H1 (cell line): ENCODE measurements at regions not wholly inside any gene's neighbourhood (a gene's known extent, or its start where the extent isn't known, plus 50 kb on each side); places are given as distances from the start of the nearest gene placed in this dataset.

Experiments
- CTCF ChIA-PET: fragments of 300-600 bp; sonication (Branson Sonifier 250); formaldehyde crosslinking; loops from one replicate; lab custom pipeline; 2021; ENCODE audit not compliant: partially characterized antibody; lab: Charles Lee
- POLR2A ChIA-PET: fragments of 300-600 bp; sonication (Branson Sonifier 250); formaldehyde crosslinking; loops from one replicate; lab custom pipeline; 2021; ENCODE audit warnings: inconsistent platforms; ENCODE audit not compliant: partially characterized antibody; lab: Charles Lee
- DNase-seq, 2 experiments: peaks; one replicate each; pipeline versions ENCODE4 v3.0.0 to v3.0.0-alpha.2; 2010 to 2022; ENCODE audit warnings: low spot score in 2 of 2, low read depth in 1 of 2, mixed read lengths in 1 of 2
- FAIRE-seq: peaks from 2 replicates; lab custom pipeline; 2011; peaks lifted over from hg19 to GRCh38; lab: Jason Lieb, UNC
- H2AFZ ChIP-seq: 2 replicates; pipeline ENCODE4 v1.8.1; 2012; ENCODE audit warnings: low read length, inconsistent platforms
- H2AK5ac ChIP-seq: 2 replicates; pipeline ENCODE4 v1.6.1; 2013; ENCODE audit warnings: low read depth, low read length
- H2BK120ac ChIP-seq: replicated peaks from 2 replicates; pipeline ENCODE3; 2013; ENCODE audit warnings: low read depth, low read length, inconsistent platforms
- H2BK12ac ChIP-seq: 2 replicates; pipeline ENCODE4 v1.6.1; 2013; ENCODE audit warnings: low read depth, low read length
- H2BK15ac ChIP-seq: 2 replicates; pipeline ENCODE4 v1.6.1; 2013; ENCODE audit warnings: low read length
- H2BK20ac ChIP-seq: 2 replicates; pipeline ENCODE4 v1.6.1; 2013; ENCODE audit warnings: low read length
- H2BK5ac ChIP-seq: 2 replicates; pipeline ENCODE4 v1.6.1; 2013; ENCODE audit warnings: low read depth, low read length
- H3K14ac ChIP-seq: 2 replicates; pipeline ENCODE4 v1.6.1; 2013; ENCODE audit warnings: inconsistent platforms; ENCODE audit not compliant: insufficient read length
- H3K18ac ChIP-seq: 2 replicates; pipeline ENCODE4 v1.6.1; 2013; ENCODE audit warnings: low read length; ENCODE audit errors: extremely low read depth
- H3K23ac ChIP-seq: 2 replicates; pipeline ENCODE4 v1.6.1; 2013; ENCODE audit warnings: inconsistent platforms; ENCODE audit not compliant: insufficient read length
- H3K23me2 ChIP-seq: 2 replicates; pipeline ENCODE4 v1.6.1; 2013; ENCODE audit warnings: low read depth, low read length
- H3K27ac ChIP-seq: 2 replicates; pipeline ENCODE4 v1.6.1; 2011; ENCODE audit warnings: low read depth, low read length, inconsistent platforms
- H3K27me3 ChIP-seq, 4 experiments: replicated peaks in 1 of 4; 1 replicate in 1 of 4; 2 replicates in 3 of 4; pipeline versions ENCODE4 v1.6.1 to v1.8.1; 2011 to 2013; ENCODE audit warnings: low read length in 3 of 4, mild to moderate bottlenecking in 3 of 4, inconsistent platforms in 2 of 4, mixed read lengths in 2 of 4, moderate library complexity in 1 of 4; ENCODE audit not compliant: control insufficient read depth in 3 of 4, insufficient read depth in 3 of 4; ENCODE audit errors: extremely low read depth in 1 of 4
- H3K36me3 ChIP-seq, 4 experiments: 2 replicates each; pipeline versions ENCODE4 v1.6.1 to v1.8.1; 2011 to 2013; ENCODE audit warnings: mild to moderate bottlenecking in 4 of 4, low read length in 3 of 4, moderate library complexity in 2 of 4, control low read depth in 1 of 4, inconsistent platforms in 1 of 4; ENCODE audit not compliant: insufficient read depth in 4 of 4, control insufficient read depth in 2 of 4
- H3K4ac ChIP-seq: replicated peaks from 2 replicates; pipeline ENCODE3; 2013; ENCODE audit warnings: low read length, low read depth, mixed read lengths, inconsistent platforms; ENCODE audit not compliant: insufficient read length
- H3K4me1 ChIP-seq, 4 experiments: replicated peaks in 1 of 4; 1 replicate in 1 of 4; 2 replicates in 3 of 4; pipeline versions ENCODE4 v1.6.1 to v1.8.1; 2011 to 2013; ENCODE audit warnings: low read length in 3 of 4, inconsistent platforms in 2 of 4, mixed read lengths in 1 of 4; ENCODE audit not compliant: insufficient read depth in 4 of 4, control insufficient read depth in 3 of 4
- H3K4me2 ChIP-seq, 2 experiments: 2 replicates each; pipeline versions ENCODE4 v1.6.1 to v1.8.1; 2011 to 2013; ENCODE audit warnings: low read depth in 2 of 2, low read length in 2 of 2, control low read depth in 1 of 2, inconsistent platforms in 1 of 2, mild to moderate bottlenecking in 1 of 2; ENCODE audit not compliant: insufficient read depth in 1 of 2
- H3K4me3 ChIP-seq, 4 experiments: fragments of 200-600, 300-600 bp in 1 of 4; sonication (generic), shearing (Covaris generic), sonication (Bioruptor Twin) in 1 of 4; 2 replicates each; pipeline versions ENCODE4 v1.5.1 to v1.8.1; 2011 to 2016; ENCODE audit warnings: low read length in 4 of 4, low read depth in 3 of 4, control low read depth in 2 of 4, inconsistent platforms in 2 of 4, mild to moderate bottlenecking in 2 of 4, mixed read lengths in 1 of 4, moderate library complexity in 1 of 4; ENCODE audit not compliant: insufficient read depth in 2 of 4; ENCODE audit errors: extremely low read depth in 1 of 4
- H3K56ac ChIP-seq: replicated peaks from 2 replicates; pipeline ENCODE3; 2013; ENCODE audit warnings: low read depth, mild to moderate bottlenecking, mixed read lengths, low read length, inconsistent platforms; ENCODE audit not compliant: insufficient read length
- H3K79me1 ChIP-seq: 2 replicates; pipeline ENCODE4 v1.6.1; 2013; ENCODE audit warnings: low read depth, low read length, control low read depth
- H3K79me2 ChIP-seq, 2 experiments: 2 replicates each; pipeline versions ENCODE4 v1.6.1 to v1.8.1; 2012 to 2013; ENCODE audit warnings: low read length in 2 of 2, mild to moderate bottlenecking in 2 of 2, inconsistent platforms in 1 of 2; ENCODE audit not compliant: insufficient read depth in 2 of 2, control insufficient read depth in 1 of 2
- H3K9ac ChIP-seq, 4 experiments: replicated peaks in 1 of 4; 1 replicate in 1 of 4; 2 replicates in 3 of 4; pipeline versions ENCODE4 v1.6.1 to v1.8.1; 2011 to 2013; ENCODE audit warnings: low read depth in 3 of 4, low read length in 3 of 4, control low read depth in 2 of 4, mild to moderate bottlenecking in 2 of 4, moderate library complexity in 2 of 4, inconsistent platforms in 1 of 4; ENCODE audit errors: extremely low read depth in 1 of 4
- H3K9me3 ChIP-seq, 2 experiments: 2 replicates each; pipeline versions ENCODE4 v1.6.1 to v1.8.1; 2012 to 2013; ENCODE audit warnings: mild to moderate bottlenecking in 2 of 2, moderate library complexity in 2 of 2, control low read depth in 1 of 2, inconsistent platforms in 1 of 2, low read depth in 1 of 2, low read length in 1 of 2, mixed read lengths in 1 of 2; ENCODE audit not compliant: insufficient read depth in 2 of 2
- H4K20me1 ChIP-seq, 2 experiments: replicated peaks in 1 of 2; 2 replicates each; pipeline versions ENCODE3 to v1.8.1; 2011 to 2013; ENCODE audit warnings: inconsistent platforms in 2 of 2, low read length in 2 of 2, mild to moderate bottlenecking in 1 of 2; ENCODE audit not compliant: insufficient read depth in 2 of 2, control insufficient read depth in 1 of 2
- H4K5ac ChIP-seq: 2 replicates; pipeline ENCODE4 v1.6.1; 2013; ENCODE audit warnings: low read length, low read depth, mixed read lengths, inconsistent platforms; ENCODE audit not compliant: insufficient read length
- H4K8ac ChIP-seq: 2 replicates; pipeline ENCODE4 v1.8.0; 2013; ENCODE audit warnings: mild to moderate bottlenecking, moderate library complexity, low read length, inconsistent platforms; ENCODE audit not compliant: insufficient read depth; ENCODE audit errors: extremely low read depth
- H4K91ac ChIP-seq: replicated peaks from 2 replicates; pipeline ENCODE3; 2013; ENCODE audit warnings: low read length, mixed read lengths, inconsistent platforms; ENCODE audit not compliant: insufficient read length
- CEBPB ChIP-seq: IDR thresholded peaks from 2 replicates; pipeline ENCODE4 v1.6.1; 2012; ENCODE audit warnings: low read depth, low read length
- FOSL1 ChIP-seq: IDR thresholded peaks from 2 replicates; pipeline ENCODE4 v1.6.1; 2011; ENCODE audit warnings: mild to moderate bottlenecking, low read depth, low read length, moderate library complexity; ENCODE audit not compliant: insufficient read depth
- RAD21 ChIP-seq, 2 experiments: IDR thresholded peaks in 1 of 2; conservative IDR thresholded peaks in 1 of 2; 2 replicates each; pipeline ENCODE4 v1.6.1; 2011; ENCODE audit warnings: low read depth in 2 of 2, low read length in 2 of 2, improper control_type of control experiment in 1 of 2, inconsistent platforms in 1 of 2, mild to moderate bottlenecking in 1 of 2, moderate library complexity in 1 of 2
- TAF1 ChIP-seq: IDR thresholded peaks from 2 replicates; pipeline ENCODE4 v1.6.1; 2011; ENCODE audit warnings: mild to moderate bottlenecking, low read depth, low read length
- TAF7 ChIP-seq: optimal IDR thresholded peaks from 2 replicates; pipeline ENCODE3; 2011; ENCODE audit warnings: low read depth, mild to moderate bottlenecking, inconsistent platforms, low read length, moderate library complexity, borderline replicate concordance
- TBP ChIP-seq: IDR thresholded peaks from 2 replicates; pipeline ENCODE4 v1.6.1; 2011; ENCODE audit warnings: low read depth, low read length, improper control_type of control experiment
- WGBS, 2 experiments: shearing (Covaris generic) in 1 of 2; methylation state at CpG; one replicate each; pipeline versions ENCODE4 v1.1.6 to v1.1.7; 2013 to 2015; ENCODE audit warnings: low lambda C conversion rate in 2 of 2, mixed read lengths in 2 of 2, inconsistent platforms in 1 of 2, low coverage in 1 of 2, missing lambda C conversion rate in 1 of 2; ENCODE audit not compliant: insufficient replicate concordance in 2 of 2, insufficient coverage in 1 of 2, insufficient read length in 1 of 2; ENCODE audit errors: extremely low coverage in 1 of 2, missing lambda C conversion rate in 1 of 2; 5-methylcytosine and 5-hydroxymethylcytosine counted together

DNA sequence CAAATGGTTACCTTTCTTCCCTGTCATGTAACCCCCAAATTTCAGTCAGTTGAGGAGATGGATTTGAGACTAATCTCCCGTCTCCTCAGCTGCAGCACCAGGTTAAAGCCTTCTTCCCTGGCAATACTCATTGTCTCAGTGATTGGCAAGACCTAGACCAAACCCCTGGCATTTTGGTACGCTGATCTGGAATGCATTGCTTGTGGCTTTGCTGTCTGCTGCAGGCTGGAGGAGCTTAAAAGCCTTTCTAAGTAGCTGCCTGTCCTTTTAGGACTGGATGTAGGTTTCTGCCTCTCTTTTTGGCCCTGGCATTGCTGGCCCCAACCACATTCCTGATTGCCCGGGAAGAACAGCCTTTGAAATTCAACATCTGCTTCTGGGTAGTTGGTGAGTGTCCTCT, 729.6 kb upstream of the GJE1 start:
- no peak overlapping the region for H3K9ac ChIP-seq
- DNase-seq: no peak
- no peak for TF ChIP-seq RAD21 (IDR thresholded peaks at IDR 0.05 in 1 of 2, conservative IDR thresholded peaks at IDR 0.05 in 1 of 2; ENCODE audit: low read depth in 2 of 2, low read length in 2 of 2)
- TF ChIP-seq TAF1: no peak
- TF ChIP-seq TAF7: no peak
- no peak for TF ChIP-seq TBP
- no peak for TF ChIP-seq FOSL1
- no peak for TF ChIP-seq CEBPB

More for the DNA sequence above, 729.6 kb upstream of the GJE1 start:
- Histone ChIP-seq H2BK15ac (no peak overlapping the region), H3K23ac (no peak overlapping the region), H3K79me1 (no peaks in the 10 kb centered on the region), H3K56ac (no peak overlapping the region), H3K4me2 (no peak overlapping the region), H3K79me2 (no peaks in the 10 kb centered on the region), H3K4me1 (no peaks in the 10 kb centered on the region), H4K20me1 (no peaks in the 10 kb centered on the region), H3K9me3 (peaks cover 7 to 16% of the 10 kb centered on the region in 2 experiments), H2BK20ac (no peak overlapping the region), H2BK12ac (no peak overlapping the region), H2BK120ac (no peak overlapping the region), H3K36me3 (no peaks in the 10 kb centered on the region; a peak in 1 of 8 replicates), H3K4ac (no peak overlapping the region), H4K91ac (no peak overlapping the region), H2AK5ac (no peak overlapping the region), H3K14ac (no peak overlapping the region), H4K8ac (no peak overlapping the region), H3K23me2 (no peaks in the 10 kb centered on the region), H2BK5ac (no peak overlapping the region), H3K18ac (no peak overlapping the region), H4K5ac (no peak overlapping the region), H2AFZ (0 out of 2 replicates have a peak overlapping the region, but pooled peaks have one; percentile 56), H3K27me3 (no peaks in the 10 kb centered on the region), H3K4me3 (no peak overlapping the region), H3K27ac (no peak overlapping the region)
- ChIA-PET POLR2A (interaction anchor here (0.6 kb wide), 1 partner anchor 26 kb away, joined by 3 read pairs; no protein-coding TSS in a partner anchor), CTCF (no interaction called here)
- 93% methylated on average over 3 of the region's 3 CpGs; no CpG with 5 or more reads in 1 of the 2 experiments for WGBS, 2 experiments
- no peak for FAIRE-seq
